ENCODE measurements at regions not wholly inside any gene's neighbourhood (a gene's known extent, or its start where the extent isn't known, plus 50 kb on each side); places are given as distances from the start of the nearest gene placed in this dataset.
"Not testable (repeated sequence)": the region's sequence is repeated elsewhere in the genome, so short reads cannot be mapped to it uniquely, and the experiment has no call there.

DNA sequence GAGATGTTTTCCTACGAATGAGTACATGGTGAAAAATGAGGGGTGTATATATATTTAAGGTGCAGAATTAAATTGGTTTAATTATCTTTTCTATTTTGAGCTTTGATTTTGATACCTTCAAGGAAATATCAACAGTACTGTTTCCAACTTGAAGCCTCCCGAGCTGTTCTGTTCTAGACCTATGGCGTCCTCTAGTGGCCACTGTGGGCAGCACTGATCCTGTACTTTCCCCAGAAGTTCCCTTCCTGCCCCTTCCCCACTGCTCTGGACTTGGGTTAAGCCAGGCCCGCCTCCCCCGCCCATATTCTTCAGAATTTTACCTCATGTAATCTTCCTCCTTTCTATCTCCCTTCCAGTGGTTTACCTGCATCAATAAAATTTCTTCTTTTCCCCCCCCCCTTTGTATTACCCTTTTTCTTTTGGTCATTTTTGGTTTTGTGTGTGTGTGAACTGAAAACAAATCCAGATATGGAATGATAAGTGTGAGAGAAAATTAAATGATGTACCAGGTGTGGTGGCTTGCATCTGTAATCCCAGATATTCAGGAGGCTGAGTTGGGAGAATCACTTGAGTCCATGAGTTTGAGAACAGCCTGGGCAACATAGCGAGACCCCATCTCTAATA, 1643.5 kb downstream of the TP53TG3F start:
- 56% methylated on average over 5 of the region's 6 CpGs for WGBS
- no peaks in the 10 kb centered on the region for H3K36me3 ChIP-seq (ENCODE audit: insufficient read depth, low read length)
- no peaks in the 10 kb centered on the region for H3K27me3 ChIP-seq (ENCODE audit: insufficient read depth, low read length)
- H3K4me1 ChIP-seq (ENCODE audit: insufficient read depth, low read length): no peaks in the 10 kb centered on the region
- peaks cover 72% of the 10 kb centered on the region for H3K9me3 ChIP-seq (ENCODE audit: insufficient read depth, low read depth, low read length)
- H3K9ac ChIP-seq (ENCODE audit: low read depth, low read length): no peak overlapping the region
- H3K4me3 ChIP-seq (ENCODE audit: low read length): no peak overlapping the region
- no peak overlapping the region for H3K27ac ChIP-seq (ENCODE audit: low read depth, low read length)

DNA sequence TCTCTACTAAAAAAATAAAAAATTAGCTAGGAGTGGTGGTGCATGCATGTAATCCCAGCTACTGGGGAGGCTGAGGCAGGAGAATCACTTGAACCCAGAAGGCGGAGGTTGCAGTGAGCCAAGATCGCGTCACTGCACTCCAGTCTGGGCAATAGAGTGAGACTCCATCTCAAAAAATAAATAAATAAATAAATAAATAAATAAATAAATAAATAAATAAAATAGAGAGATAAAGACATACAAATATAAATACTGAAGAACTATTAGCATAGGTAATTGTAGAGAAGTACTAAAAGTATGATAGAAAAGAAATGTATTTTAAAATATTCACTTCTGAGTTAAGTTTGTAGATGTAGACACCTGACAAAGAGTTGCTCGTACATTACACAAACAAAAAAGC, 1652.4 kb downstream of the TP53TG3F start:
- peaks cover 68% of the 10 kb centered on the region for H3K9me3 ChIP-seq (ENCODE audit: insufficient read depth, low read depth, low read length)
- not testable (repeated sequence) for H3K27ac ChIP-seq (ENCODE audit: low read depth, low read length); H3K27me3 ChIP-seq (ENCODE audit: insufficient read depth, low read length); H3K9ac ChIP-seq (ENCODE audit: low read depth, low read length); H3K4me3 ChIP-seq (ENCODE audit: low read length); H3K36me3 ChIP-seq (ENCODE audit: insufficient read depth, low read length); H3K4me1 ChIP-seq (ENCODE audit: insufficient read depth, low read length)
- WGBS: 100% methylated on average over 1 of the region's 4 CpGs

DNA sequence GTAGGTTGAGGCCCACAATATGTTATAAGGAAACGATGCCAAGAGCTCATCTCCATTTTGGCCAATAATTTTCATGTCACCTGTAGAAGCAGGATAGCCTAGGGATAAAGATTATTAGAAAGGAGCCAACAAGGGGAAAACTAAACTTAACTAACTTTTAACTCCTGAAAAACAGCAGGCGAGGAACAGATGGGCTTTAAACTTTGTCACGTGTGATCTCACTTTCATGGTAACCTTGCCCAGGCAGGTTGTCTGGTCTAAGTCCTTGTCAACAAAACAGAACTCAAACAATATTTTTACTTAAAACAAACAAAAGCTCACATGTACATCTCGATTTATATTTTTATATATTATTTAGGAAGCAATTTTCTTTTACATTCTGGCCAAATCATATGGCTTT, 1672.0 kb downstream of the TP53TG3F start:
- Histone ChIP-seq H3K9ac (ENCODE audit: low read depth, low read length) (no peak overlapping the region), H3K9me3 (ENCODE audit: insufficient read depth, low read depth, low read length) (peaks cover 92% of the 10 kb centered on the region), H3K27ac (ENCODE audit: low read depth, low read length) (no peak overlapping the region), H3K4me3 (ENCODE audit: low read length) (no peak overlapping the region), H3K27me3 (ENCODE audit: insufficient read depth, low read length) (no peaks in the 10 kb centered on the region), H3K4me1 (ENCODE audit: insufficient read depth, low read length) (no peaks in the 10 kb centered on the region), H3K36me3 (ENCODE audit: insufficient read depth, low read length) (no peaks in the 10 kb centered on the region)
- WGBS: 75% methylated on average over 2 of the region's 4 CpGs

DNA sequence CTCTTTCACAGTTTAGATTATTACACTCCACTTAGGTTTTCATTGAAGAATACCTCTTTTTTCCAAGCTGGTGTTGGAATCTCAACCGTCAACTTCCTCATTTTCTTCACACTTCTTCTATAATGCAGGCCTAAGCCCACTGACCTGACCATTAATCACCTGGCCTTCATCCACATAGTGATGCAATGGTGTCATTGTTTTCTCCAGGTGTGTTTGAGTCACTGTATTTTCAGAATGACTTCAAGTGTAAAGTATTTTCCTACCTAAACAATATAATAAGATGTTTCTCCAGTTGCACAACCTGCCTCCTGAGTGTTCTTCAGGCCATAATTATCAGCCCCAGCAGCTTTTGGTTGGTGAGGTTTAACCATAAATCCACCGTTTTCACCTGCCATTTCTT, 1675.1 kb downstream of the TP53TG3F start:
- Histone ChIP-seq H3K36me3 (ENCODE audit: insufficient read depth, low read length) (no peaks in the 10 kb centered on the region), H3K27me3 (ENCODE audit: insufficient read depth, low read length) (no peaks in the 10 kb centered on the region), H3K27ac (ENCODE audit: low read depth, low read length) (no peak overlapping the region), H3K9ac (ENCODE audit: low read depth, low read length) (no peak overlapping the region), H3K9me3 (ENCODE audit: insufficient read depth, low read depth, low read length) (peaks cover 94% of the 10 kb centered on the region), H3K4me1 (ENCODE audit: insufficient read depth, low read length) (no peaks in the 10 kb centered on the region), H3K4me3 (ENCODE audit: low read length) (no peak overlapping the region)
- 27% methylated on average over 2 of the region's 2 CpGs for WGBS

DNA sequence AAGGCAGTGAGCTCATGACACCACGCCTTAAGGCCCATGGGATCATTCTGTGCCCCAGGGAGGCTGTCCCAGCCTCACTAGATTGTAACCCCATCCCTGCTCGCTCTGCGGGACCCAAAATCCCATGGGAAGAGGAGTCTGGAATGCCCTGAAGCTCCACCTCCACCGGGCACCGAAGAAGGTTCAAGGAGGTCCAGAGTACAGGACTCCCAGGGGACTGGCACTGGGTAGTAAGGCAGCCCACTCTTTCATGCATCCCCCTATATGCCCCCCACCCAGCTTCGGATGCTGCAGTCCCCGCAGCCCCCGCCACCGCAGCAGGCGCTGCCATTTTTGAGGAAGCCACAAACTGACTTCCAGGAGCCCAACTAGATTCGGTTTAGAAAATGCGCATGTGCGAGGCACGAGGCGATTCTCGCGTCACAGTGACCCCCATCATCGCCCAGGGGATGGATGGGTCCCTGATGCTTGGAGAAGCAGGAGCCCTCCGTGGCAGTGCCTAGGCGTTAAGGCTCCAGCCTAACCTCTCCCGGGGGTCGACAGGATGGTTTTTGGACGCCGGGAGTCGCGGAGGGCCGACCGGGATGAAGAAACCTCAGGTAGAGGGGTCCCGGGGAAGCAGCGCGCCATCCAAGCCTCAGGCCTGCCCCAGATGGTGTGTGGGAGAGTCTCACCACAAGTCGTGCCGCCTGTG, 1681.0 kb downstream of the TP53TG3F start:
- WGBS: 91% methylated on average over 33 of the region's 33 CpGs
- peaks cover 97% of the 10 kb centered on the region for H3K9me3 ChIP-seq (ENCODE audit: insufficient read depth, low read depth, low read length)

DNA sequence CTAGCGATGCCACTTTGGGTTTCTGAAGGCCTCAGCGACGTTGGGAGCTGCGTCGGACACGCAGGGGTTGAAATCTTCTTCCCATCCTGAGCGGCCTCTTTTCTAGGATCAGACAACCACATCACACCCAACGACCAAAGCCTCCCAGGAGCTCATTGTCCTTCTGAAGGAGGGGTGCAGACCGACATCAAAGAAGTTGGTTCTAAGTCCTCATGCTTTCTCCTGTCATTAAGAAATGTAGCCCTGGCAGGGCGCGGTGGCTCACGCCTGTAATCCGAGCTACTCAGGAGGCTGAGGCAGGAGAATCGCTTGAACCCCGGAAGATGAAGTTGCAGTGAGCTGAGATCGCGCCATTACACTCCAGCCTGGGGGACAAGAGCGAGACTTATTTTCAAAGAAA, 1681.9 kb downstream of the TP53TG3F start:
- Histone ChIP-seq H3K27ac (ENCODE audit: low read depth, low read length) (no peak overlapping the region), H3K4me3 (ENCODE audit: low read length) (no peak overlapping the region), H3K9me3 (ENCODE audit: insufficient read depth, low read depth, low read length) (peaks cover 95% of the 10 kb centered on the region), H3K27me3 (ENCODE audit: insufficient read depth, low read length) (no peaks in the 10 kb centered on the region), H3K36me3 (ENCODE audit: insufficient read depth, low read length) (no peaks in the 10 kb centered on the region), H3K4me1 (ENCODE audit: insufficient read depth, low read length) (no peaks in the 10 kb centered on the region), H3K9ac (ENCODE audit: low read depth, low read length) (no peak overlapping the region)
- 84% methylated on average over 18 of the region's 18 CpGs for WGBS

More for the DNA sequence above, 1681.0 kb downstream of the TP53TG3F start:
- Histone ChIP-seq H3K27me3 (ENCODE audit: insufficient read depth, low read length) (no peaks in the 10 kb centered on the region), H3K36me3 (ENCODE audit: insufficient read depth, low read length) (no peaks in the 10 kb centered on the region), H3K27ac (ENCODE audit: low read depth, low read length) (no peak overlapping the region), H3K4me1 (ENCODE audit: insufficient read depth, low read length) (no peaks in the 10 kb centered on the region), H3K4me3 (ENCODE audit: low read length) (no peak overlapping the region), H3K9ac (ENCODE audit: low read depth, low read length) (no peak overlapping the region)

DNA sequence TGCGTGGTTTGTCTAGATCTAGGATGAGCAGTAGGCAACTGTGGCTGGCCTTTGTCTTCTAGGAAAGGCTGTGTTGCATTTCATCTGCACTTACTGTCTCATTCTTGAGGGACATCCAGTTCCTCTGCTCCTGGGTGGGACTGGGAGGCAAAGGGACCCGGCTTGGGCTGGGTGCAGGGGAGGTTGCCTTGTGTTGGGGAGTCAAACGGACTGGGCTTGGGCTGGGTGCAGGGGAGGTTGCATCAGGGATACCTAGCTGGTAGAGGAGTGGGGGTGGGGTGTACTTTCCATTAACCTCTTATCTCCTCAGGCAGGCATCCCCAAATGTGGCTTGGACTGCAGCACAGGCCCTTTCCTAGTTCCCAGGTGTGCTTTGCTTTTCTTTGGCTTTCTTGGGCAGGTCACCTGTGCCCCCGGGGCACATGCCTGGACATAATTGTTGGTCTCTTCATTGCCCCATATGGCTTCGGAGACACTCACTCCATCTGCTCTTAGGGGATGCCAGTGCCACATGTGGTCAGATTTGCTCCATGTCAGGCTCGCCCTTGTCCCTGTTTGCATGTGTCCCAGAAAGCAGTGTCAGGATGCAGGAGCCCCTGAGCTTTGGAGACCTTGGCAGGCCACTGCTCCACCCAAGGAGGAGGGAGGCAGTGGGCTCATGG, 1682.9 kb downstream of the TP53TG3F start:
- Histone ChIP-seq H3K27me3 (ENCODE audit: insufficient read depth, low read length) (no peaks in the 10 kb centered on the region), H3K9ac (ENCODE audit: low read depth, low read length) (no peak overlapping the region), H3K4me3 (ENCODE audit: low read length) (no peak overlapping the region), H3K4me1 (ENCODE audit: insufficient read depth, low read length) (no peaks in the 10 kb centered on the region), H3K9me3 (ENCODE audit: insufficient read depth, low read depth, low read length) (peaks cover 95% of the 10 kb centered on the region), H3K27ac (ENCODE audit: low read depth, low read length) (no peak overlapping the region), H3K36me3 (ENCODE audit: insufficient read depth, low read length) (no peaks in the 10 kb centered on the region)
- WGBS: 74% methylated on average over 6 of the region's 6 CpGs

DNA sequence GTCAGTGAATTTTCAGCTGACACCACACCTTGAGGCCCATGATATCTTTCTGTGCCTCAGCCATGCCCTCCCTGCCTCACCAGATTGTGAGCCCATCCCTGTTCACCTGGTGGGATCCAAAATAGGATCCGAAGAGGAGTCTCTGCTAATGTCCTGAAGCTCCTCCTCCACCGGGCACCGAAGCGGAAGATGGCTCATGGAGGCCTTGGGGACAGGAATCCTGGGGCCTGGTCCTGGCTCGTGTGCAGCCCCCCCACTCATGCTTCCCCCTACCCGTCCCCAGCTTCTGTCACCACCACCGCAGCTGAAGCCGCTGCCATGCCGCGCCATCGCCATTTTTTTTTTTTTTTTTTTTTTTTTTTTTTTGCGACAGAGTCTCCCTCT, 1683.4 kb downstream of the TP53TG3F start:
- H3K36me3 ChIP-seq (ENCODE audit: insufficient read depth, low read length): no peaks in the 10 kb centered on the region
- H3K4me3 ChIP-seq (ENCODE audit: low read length): no peak overlapping the region
- WGBS: 92% methylated on average over 12 of the region's 12 CpGs
- peaks cover 95% of the 10 kb centered on the region for H3K9me3 ChIP-seq (ENCODE audit: insufficient read depth, low read depth, low read length)
- no peaks in the 10 kb centered on the region for H3K4me1 ChIP-seq (ENCODE audit: insufficient read depth, low read length)
- H3K27ac ChIP-seq (ENCODE audit: low read depth, low read length): no peak overlapping the region
- no peak overlapping the region for H3K9ac ChIP-seq (ENCODE audit: low read depth, low read length)
- no peaks in the 10 kb centered on the region for H3K27me3 ChIP-seq (ENCODE audit: insufficient read depth, low read length)

DNA sequence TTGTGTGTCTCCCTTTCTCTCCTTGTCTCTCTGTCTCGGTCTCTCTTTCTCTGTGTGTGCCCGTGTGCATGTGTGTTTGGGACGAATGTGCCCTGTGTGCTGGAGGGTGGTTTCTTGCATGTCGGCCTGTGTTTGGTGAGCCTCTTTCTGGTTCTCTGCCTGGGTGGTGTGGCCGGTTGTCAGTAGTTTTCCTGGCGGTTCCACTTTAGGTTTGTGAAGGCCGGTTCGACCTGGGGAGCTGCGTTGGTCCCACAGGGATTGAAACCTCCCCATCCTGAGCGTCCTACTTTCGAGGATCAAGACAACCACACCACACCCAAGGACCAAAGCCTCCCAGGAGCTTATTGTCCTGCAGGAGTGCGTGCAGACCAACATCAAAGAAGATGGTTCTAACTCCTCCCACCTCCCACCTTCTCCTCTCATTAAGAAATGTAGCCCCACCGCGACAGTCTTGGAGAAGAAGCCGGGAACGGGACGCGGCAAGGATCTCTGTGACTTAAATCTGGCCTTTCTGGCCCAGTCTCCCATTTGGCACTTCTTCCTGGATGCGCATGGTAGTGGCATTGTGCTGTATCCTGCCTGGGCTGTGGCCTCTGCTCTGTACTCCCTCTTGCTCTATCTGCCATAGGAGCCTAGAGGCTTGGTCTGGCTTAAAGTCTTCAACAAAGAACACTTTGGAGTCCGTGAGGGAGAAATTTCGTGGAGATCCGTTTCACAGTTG, 1685.0 kb downstream of the TP53TG3F start:
- peaks cover 94% of the 10 kb centered on the region for H3K9me3 ChIP-seq (ENCODE audit: insufficient read depth, low read depth, low read length)

DNA sequence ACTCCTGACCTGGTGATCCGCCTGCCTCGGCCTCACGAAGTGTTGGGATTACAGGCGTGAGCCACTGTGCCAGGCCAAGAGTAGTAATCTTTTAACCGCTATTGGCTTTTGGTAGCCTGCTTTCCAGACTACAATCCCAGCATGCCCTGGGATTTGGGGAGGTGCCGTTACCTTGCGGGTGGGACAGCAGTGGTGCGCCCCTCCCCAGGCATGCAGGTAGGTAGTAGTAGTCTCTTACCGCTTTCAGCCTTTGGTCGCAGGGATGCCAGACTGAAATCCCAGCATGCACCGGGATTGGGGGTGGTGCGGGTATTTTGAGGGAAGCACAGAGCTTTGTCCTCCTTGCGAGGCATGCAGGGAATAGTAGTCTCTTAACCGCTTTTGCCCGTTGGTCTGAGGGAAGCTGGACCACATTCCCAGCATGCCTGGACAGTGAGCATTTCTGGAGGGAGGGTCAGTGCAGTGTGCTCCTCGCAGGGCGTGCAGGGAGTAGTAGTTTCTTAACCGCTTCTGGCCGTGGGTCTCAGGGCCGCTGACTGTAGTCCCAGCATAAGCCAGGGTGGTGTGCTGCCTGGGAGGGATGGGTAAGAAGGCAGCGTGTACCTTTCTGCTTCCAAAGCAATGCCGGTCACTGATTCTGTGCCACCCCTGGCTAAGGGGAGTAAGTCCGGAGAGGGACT, 1686.8 kb downstream of the TP53TG3F start:
- Histone ChIP-seq H3K27ac (ENCODE audit: low read depth, low read length) (no peak overlapping the region), H3K9me3 (ENCODE audit: insufficient read depth, low read depth, low read length) (peaks cover 94% of the 10 kb centered on the region), H3K36me3 (ENCODE audit: insufficient read depth, low read length) (no peaks in the 10 kb centered on the region), H3K27me3 (ENCODE audit: insufficient read depth, low read length) (no peaks in the 10 kb centered on the region), H3K4me3 (ENCODE audit: low read length) (no peak overlapping the region), H3K9ac (ENCODE audit: low read depth, low read length) (no peak overlapping the region), H3K4me1 (ENCODE audit: insufficient read depth, low read length) (no peaks in the 10 kb centered on the region)
- WGBS: 94% methylated on average over 23 of the region's 23 CpGs

More for the DNA sequence above, 1685.0 kb downstream of the TP53TG3F start:
- no peak overlapping the region for H3K4me3 ChIP-seq (ENCODE audit: low read length)
- WGBS: 85% methylated on average over 22 of the region's 22 CpGs
- H3K36me3 ChIP-seq (ENCODE audit: insufficient read depth, low read length): no peaks in the 10 kb centered on the region
- no peak overlapping the region for H3K27ac ChIP-seq (ENCODE audit: low read depth, low read length)
- no peak overlapping the region for H3K9ac ChIP-seq (ENCODE audit: low read depth, low read length)
- H3K4me1 ChIP-seq (ENCODE audit: insufficient read depth, low read length): no peaks in the 10 kb centered on the region
- H3K27me3 ChIP-seq (ENCODE audit: insufficient read depth, low read length): no peaks in the 10 kb centered on the region
